ENCODE measurements at regions not wholly inside any gene's neighbourhood (a gene's known extent, or its start where the extent isn't known, plus 50 kb on each side); places are given as distances from the start of the nearest gene placed in this dataset.

DNA sequence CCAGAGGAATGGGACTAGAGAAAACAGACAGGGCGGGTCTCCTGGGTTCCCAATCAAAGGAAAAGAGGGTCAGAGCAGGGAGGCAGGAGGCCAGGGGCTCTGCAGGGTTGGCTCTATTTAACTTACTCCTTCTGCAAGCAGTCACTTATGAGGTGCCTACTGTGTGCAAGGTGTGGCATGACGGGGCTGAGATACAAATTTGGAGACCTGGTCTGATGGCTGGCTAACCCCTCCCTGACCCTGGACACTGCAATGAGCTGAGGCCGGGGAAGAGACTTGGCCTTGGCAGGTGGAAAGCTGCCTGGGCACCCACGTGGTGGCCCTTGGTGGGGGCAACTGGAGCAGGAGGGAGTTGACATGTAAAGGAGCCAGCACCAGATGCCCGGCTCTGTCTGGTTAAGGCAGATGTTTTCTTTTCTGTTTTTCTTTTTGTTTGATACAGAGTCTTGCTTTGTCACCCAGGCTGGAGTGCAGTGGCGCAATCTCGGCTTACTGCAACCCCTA is 148.5 kb upstream of the GATA6 start:
- no peak overlapping the region for H3K4me3 ChIP-seq (ENCODE audit: low read depth, low read length)
- DNase-seq (ENCODE audit: low read depth), result no peak
- TF ChIP-seq, protein P1, sequence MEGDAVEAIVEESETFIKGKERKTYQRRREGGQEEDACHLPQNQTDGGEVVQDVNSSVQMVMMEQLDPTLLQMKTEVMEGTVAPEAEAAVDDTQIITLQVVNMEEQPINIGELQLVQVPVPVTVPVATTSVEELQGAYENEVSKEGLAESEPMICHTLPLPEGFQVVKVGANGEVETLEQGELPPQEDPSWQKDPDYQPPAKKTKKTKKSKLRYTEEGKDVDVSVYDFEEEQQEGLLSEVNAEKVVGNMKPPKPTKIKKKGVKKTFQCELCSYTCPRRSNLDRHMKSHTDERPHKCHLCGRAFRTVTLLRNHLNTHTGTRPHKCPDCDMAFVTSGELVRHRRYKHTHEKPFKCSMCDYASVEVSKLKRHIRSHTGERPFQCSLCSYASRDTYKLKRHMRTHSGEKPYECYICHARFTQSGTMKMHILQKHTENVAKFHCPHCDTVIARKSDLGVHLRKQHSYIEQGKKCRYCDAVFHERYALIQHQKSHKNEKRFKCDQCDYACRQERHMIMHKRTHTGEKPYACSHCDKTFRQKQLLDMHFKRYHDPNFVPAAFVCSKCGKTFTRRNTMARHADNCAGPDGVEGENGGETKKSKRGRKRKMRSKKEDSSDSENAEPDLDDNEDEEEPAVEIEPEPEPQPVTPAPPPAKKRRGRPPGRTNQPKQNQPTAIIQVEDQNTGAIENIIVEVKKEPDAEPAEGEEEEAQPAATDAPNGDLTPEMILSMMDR (IDR thresholded peaks at IDR 0.05; ENCODE audit: control insufficient read depth, extremely low read depth, insufficient read depth), result no peak

DNA sequence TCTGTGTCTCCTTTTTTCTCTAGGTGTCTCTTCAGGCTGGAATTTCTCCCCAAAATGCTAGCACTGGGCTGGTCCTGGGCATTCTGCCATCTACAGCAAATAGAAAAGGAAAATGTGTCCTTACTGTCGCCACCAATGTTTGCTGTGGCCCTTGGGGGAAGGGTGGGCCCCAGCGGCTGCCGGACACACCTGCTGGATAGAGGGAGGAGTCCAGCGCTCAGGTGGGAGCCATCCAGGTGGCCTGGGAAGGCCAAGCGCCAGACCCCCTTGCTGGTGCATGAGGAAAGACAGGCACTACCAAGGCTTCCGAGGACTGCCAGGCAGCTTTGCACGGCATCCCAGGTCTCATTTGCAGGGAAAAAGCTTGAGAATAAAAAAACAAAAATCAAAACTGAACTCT is 147.7 kb upstream of the GATA6 start:
- no peak overlapping the region for H3K4me3 ChIP-seq (ENCODE audit: low read depth, low read length)
- DNase-seq (ENCODE audit: low read depth), result no peak
- TF ChIP-seq, protein P1 (IDR thresholded peaks at IDR 0.05; ENCODE audit: control insufficient read depth, extremely low read depth, insufficient read depth), result no peak

DNA sequence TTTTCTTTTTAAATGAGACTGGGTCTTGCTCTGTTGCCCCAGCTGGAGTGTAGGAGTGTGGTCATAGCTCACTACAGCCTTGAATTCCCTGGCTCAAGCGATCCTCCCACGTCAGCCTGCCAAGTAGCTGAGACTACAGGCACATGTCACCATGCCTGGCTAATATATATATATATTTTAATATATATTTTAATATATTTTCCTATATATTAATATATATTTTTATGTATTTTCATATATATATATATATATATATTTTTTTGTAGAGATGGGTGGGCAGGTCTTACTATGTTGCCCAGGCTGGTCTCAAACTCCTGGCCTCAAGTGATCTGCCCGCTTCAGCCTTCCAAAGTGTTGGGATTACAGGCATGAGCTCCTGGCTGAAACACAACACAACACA is 144.5 kb upstream of the GATA6 start:
- H3K4me3 ChIP-seq (ENCODE audit: low read depth, low read length), result no peak overlapping the region
- TF ChIP-seq, protein P1 (IDR thresholded peaks at IDR 0.05; ENCODE audit: control insufficient read depth, extremely low read depth, insufficient read depth), result no peak
- no peak for DNase-seq (ENCODE audit: low read depth)

DNA sequence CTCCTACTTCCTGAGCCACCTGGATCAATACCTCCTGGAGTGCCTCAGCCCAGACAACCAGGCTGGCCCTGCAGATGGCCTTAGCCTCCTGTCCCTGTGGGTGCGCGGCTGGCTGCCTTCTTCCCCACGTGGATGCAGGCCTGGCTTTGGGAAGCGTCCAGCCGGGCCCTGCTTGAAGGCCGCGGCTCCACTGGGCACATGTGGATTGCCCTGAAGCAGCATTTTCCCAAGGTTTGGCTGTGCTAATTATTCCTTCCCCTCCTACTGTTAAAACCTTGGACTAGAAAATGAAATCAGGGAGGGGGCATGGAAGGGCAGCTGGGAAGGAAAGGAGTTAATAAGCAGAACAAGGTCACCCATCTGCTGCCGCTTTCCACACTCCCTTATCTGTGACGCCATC is 143.0 kb upstream of the GATA6 start:
- DNase-seq (ENCODE audit: low read depth), result no peak
- no peak overlapping the region for H3K4me3 ChIP-seq (ENCODE audit: low read depth, low read length)
- TF ChIP-seq, protein P1 (IDR thresholded peaks at IDR 0.05; ENCODE audit: control insufficient read depth, extremely low read depth, insufficient read depth), result no peak

DNA sequence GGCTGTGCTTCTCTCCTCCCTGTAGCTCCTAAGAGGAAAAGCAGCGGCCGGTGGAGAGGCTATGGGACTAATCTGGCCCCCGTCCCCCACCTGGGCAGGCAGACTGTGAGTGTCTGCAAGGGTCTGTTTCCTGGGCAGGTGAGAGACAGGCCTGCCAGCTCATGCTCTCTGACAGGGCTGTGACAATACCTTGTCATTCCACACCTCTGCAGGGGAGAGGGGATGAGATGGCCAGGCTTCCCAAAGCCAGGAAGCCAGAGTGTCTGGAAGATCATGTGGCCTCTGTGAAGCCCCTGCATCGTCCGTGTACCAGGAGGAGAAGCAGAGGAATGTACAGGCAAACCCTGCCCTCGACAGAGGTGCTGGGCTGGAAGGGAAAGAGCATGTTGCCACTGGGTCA is 142.5 kb upstream of the GATA6 start:
- DNase-seq (ENCODE audit: low read depth), result no peak
- TF ChIP-seq, protein P1 (IDR thresholded peaks at IDR 0.05; ENCODE audit: control insufficient read depth, extremely low read depth, insufficient read depth), result no peak
- H3K4me3 ChIP-seq (ENCODE audit: low read depth, low read length), result no peak overlapping the region

DNA sequence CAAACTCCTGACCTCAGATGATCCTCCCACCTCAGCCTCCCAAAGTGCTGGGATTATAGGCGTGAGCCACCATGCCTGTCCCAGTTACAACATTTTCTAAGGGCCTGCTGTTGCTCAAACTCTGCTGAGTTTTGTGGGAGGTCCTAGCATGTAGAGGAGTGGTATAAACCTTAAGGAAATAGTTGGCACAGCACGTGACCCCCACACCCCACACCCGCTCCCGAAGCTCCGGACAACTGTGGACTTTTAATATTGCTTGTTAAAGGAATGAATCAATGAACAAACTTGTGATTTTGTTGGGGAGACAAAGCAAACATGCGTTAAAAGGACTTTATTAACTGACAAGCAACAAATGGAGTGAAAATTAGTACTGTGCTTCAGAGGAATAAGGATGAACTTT is 137.8 kb upstream of the GATA6 start:
- TF ChIP-seq, protein P1 (IDR thresholded peaks at IDR 0.05; ENCODE audit: control insufficient read depth, extremely low read depth, insufficient read depth), result no peak
- H3K4me3 ChIP-seq (ENCODE audit: low read depth, low read length), result no peak overlapping the region

DNA sequence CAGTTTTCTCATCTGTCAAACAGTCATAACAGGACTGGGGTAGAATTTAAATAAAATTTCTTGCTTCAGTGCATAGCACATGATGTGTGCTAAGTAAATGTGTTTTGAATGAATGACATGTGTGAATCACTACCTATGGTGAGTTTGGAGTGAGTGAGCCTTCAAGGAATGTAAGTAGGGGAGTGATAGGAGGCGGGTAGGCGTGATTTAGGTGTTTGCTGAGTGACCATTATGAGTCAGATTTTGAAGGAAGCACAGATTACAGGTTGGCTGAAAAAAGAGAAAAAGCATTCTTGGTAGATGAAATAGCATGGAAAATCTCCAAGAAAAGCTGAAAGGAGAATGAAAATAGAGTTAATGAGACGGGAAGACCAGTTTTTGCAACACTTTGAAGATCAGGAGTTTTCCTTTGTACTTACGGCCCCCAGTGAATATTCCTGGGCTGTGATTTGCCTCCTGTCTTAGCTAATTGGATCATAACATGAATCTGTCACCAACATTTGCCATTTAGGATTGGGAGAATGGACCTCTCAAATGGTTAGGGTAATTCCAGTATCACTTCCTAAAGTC is 136.9 kb upstream of the GATA6 start:
- DNase-seq (ENCODE audit: low read depth), result no peak

More for the DNA sequence above, 137.8 kb upstream of the GATA6 start:
- DNase-seq (ENCODE audit: low read depth), result no peak

More for the DNA sequence above, 136.9 kb upstream of the GATA6 start:
- H3K4me3 ChIP-seq (ENCODE audit: low read depth, low read length), result no peak overlapping the region
- TF ChIP-seq, protein P1 (IDR thresholded peaks at IDR 0.05; ENCODE audit: control insufficient read depth, extremely low read depth, insufficient read depth), result no peak

All from LNCaP clone FGC (cell line).